IMR-90 (cell line): ENCODE measurements at regions not wholly inside any gene's neighbourhood (a gene's known extent, or its start where the extent isn't known, plus 50 kb on each side); places are given as distances from the start of the nearest gene placed in this dataset.

Experiments
- BHLHE40 ChIP-seq: fragments of 150-350 bp; IDR thresholded peaks from 2 replicates; pipeline ENCODE4 v1.6.1; 2016; ENCODE audit warnings: mild to moderate bottlenecking, low read depth, low read length
- CEBPB ChIP-seq: IDR thresholded peaks from 2 replicates; pipeline ENCODE4 v1.6.1; 2012; ENCODE audit warnings: low read depth, low read length, improper control_type of control experiment
- MAFK ChIP-seq: IDR thresholded peaks from 2 replicates; pipeline ENCODE4 v1.6.1; 2012; ENCODE audit warnings: low read depth, low read length, improper control_type of control experiment
- MXI1 ChIP-seq: IDR thresholded peaks from 2 replicates; pipeline ENCODE4 v1.6.1; 2012; ENCODE audit warnings: low read depth, mild to moderate bottlenecking, low read length, moderate library complexity, borderline replicate concordance
- POLR2A ChIP-seq: IDR thresholded peaks from 2 replicates; pipeline ENCODE4 v1.6.1; 2012; ENCODE audit warnings: mild to moderate bottlenecking, low read depth, low read length
- RAD21 ChIP-seq: IDR thresholded peaks from 2 replicates; pipeline ENCODE4 v1.6.1; 2012; ENCODE audit warnings: low read length, improper control_type of control experiment
- RFX5 ChIP-seq: IDR thresholded peaks from 2 replicates; pipeline ENCODE4 v1.8.0; 2012; ENCODE audit warnings: low read depth, mild to moderate bottlenecking, low read length, moderate library complexity
- TF ChIP-seq, protein P1 (sequence below): conservative IDR thresholded peaks from 2 replicates; pipeline ENCODE4 v1.5.1; 2012; ENCODE audit warnings: mild to moderate bottlenecking, low read depth, low read length, improper control_type of control experiment
- TF ChIP-seq, protein P2 (sequence below): fragments of 150-350 bp; IDR thresholded peaks from 2 replicates; pipeline ENCODE4 v1.6.1; 2017; ENCODE audit warnings: mild to moderate bottlenecking, antibody characterized with exemption, low read length, low read depth

DNA sequence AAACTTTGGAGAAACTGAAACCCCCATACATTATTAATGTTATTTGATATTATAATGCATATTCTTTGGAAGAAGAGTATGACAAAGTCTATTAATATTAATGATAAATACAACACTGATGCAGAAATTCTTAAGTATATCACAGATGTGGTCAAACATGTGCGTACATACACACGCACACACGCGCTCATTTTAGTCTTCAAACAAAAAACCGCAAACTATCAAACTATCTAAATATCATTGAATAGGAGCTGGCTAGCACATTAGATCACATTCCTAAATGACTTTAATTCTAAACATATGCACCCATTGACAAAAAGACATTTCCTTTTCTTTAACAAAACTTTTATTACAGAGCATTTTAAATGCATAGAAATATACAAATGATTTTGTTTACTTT lies 872.7 kb downstream of the SLC16A7 start:
- TF ChIP-seq CEBPB (no peak), POLR2A (no peak), RFX5 (no peak), RAD21 (no peak), BHLHE40 (no peak), MXI1 (no peak), MAFK (no peak)
- TF ChIP-seq, protein P1, sequence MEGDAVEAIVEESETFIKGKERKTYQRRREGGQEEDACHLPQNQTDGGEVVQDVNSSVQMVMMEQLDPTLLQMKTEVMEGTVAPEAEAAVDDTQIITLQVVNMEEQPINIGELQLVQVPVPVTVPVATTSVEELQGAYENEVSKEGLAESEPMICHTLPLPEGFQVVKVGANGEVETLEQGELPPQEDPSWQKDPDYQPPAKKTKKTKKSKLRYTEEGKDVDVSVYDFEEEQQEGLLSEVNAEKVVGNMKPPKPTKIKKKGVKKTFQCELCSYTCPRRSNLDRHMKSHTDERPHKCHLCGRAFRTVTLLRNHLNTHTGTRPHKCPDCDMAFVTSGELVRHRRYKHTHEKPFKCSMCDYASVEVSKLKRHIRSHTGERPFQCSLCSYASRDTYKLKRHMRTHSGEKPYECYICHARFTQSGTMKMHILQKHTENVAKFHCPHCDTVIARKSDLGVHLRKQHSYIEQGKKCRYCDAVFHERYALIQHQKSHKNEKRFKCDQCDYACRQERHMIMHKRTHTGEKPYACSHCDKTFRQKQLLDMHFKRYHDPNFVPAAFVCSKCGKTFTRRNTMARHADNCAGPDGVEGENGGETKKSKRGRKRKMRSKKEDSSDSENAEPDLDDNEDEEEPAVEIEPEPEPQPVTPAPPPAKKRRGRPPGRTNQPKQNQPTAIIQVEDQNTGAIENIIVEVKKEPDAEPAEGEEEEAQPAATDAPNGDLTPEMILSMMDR, result no peak
- TF ChIP-seq, protein P2, sequence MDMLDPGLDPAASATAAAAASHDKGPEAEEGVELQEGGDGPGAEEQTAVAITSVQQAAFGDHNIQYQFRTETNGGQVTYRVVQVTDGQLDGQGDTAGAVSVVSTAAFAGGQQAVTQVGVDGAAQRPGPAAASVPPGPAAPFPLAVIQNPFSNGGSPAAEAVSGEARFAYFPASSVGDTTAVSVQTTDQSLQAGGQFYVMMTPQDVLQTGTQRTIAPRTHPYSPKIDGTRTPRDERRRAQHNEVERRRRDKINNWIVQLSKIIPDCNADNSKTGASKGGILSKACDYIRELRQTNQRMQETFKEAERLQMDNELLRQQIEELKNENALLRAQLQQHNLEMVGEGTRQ, result no peak
